ENCODE measurements at regions not wholly inside any gene's neighbourhood (a gene's known extent, or its start where the extent isn't known, plus 50 kb on each side); places are given as distances from the start of the nearest gene placed in this dataset.

- CTCF ChIA-PET: interaction anchor here (0.7 kb wide), 1 partner anchor 13 kb away, joined by 3 read pairs; no protein-coding TSS in a partner anchor
- ATAC-seq (ENCODE audit: low read depth) (no peak), DNase-seq (no peak)
- TF ChIP-seq CTCF (IDR thresholded peaks at IDR 0.05): no peak
- Mint-ChIP-seq H3K4me3 (no peak overlapping the region), H3K9me3 (no peaks in the 10 kb centered on the region), H3K27ac (no peak overlapping the region), H3K27me3 (no peaks in the 10 kb centered on the region), H3K4me1 (no peaks in the 10 kb centered on the region), H3K36me3 (ENCODE audit: low read depth) (no peaks in the 10 kb centered on the region)
- intact Hi-C loops (cut with micrococcal nuclease): no loop called here
- POLR2A ChIA-PET: no interaction called here
Measured at GRCh38 chr7:109190766-109191398, 621.2 kb downstream of the DNAJB9 start.

GRCh38 chr7:109206196-109206595, 636.5 kb downstream of the DNAJB9 start:
- H3K36me3 Mint-ChIP-seq (ENCODE audit: low read depth): no peaks in the 10 kb centered on the region
- intact Hi-C loops (cut with micrococcal nuclease): no loop called here
- H3K27ac Mint-ChIP-seq: no peak overlapping the region
- ATAC-seq (ENCODE audit: low read depth): no peak
- TF ChIP-seq CTCF (IDR thresholded peaks at IDR 0.05): no peak
- H3K4me3 Mint-ChIP-seq: no peak overlapping the region
- CTCF ChIA-PET: no interaction called here
- no peaks in the 10 kb centered on the region for H3K27me3 Mint-ChIP-seq
- H3K9me3 Mint-ChIP-seq: peaks cover 17% of the 10 kb centered on the region
- H3K4me1 Mint-ChIP-seq: no peaks in the 10 kb centered on the region
- DNase-seq: no peak
- POLR2A ChIA-PET: no interaction called here

- Mint-ChIP-seq H3K9me3 (no peaks in the 10 kb centered on the region), H3K4me3 (no peak overlapping the region), H3K4me1 (no peaks in the 10 kb centered on the region), H3K36me3 (ENCODE audit: low read depth) (no peaks in the 10 kb centered on the region), H3K27me3 (no peaks in the 10 kb centered on the region), H3K27ac (no peak overlapping the region)
- ATAC-seq (ENCODE audit: low read depth) (no peak), DNase-seq (no peak)
- POLR2A ChIA-PET: no interaction called here
- TF ChIP-seq CTCF (IDR thresholded peaks at IDR 0.05): no peak
- CTCF ChIA-PET: no interaction called here
- intact Hi-C loops (cut with micrococcal nuclease): no loop called here
Measured at GRCh38 chr7:109213081-109213480, 643.4 kb downstream of the DNAJB9 start.

- ATAC-seq (ENCODE audit: low read depth) (no peak), DNase-seq (no peak)
- Mint-ChIP-seq H3K27me3 (no peaks in the 10 kb centered on the region), H3K27ac (no peak overlapping the region), H3K4me1 (no peaks in the 10 kb centered on the region), H3K9me3 (no peaks in the 10 kb centered on the region), H3K36me3 (ENCODE audit: low read depth) (no peaks in the 10 kb centered on the region), H3K4me3 (no peak overlapping the region)
- CTCF ChIA-PET: no interaction called here
- no peak for TF ChIP-seq CTCF (IDR thresholded peaks at IDR 0.05)
- POLR2A ChIA-PET: no interaction called here
- intact Hi-C loops (cut with micrococcal nuclease): no loop called here
Measured at GRCh38 chr7:109215341-109215740, 645.7 kb downstream of the DNAJB9 start.

- no peak overlapping the region for H3K27ac Mint-ChIP-seq
- ChIA-PET CTCF (no interaction called here), POLR2A (no interaction called here)
- no peak for TF ChIP-seq CTCF (IDR thresholded peaks at IDR 0.05)
- no peaks in the 10 kb centered on the region for H3K4me1 Mint-ChIP-seq
- ATAC-seq (ENCODE audit: low read depth) (no peak), DNase-seq (no peak)
- no peaks in the 10 kb centered on the region for H3K36me3 Mint-ChIP-seq (ENCODE audit: low read depth)
- no peaks in the 10 kb centered on the region for H3K9me3 Mint-ChIP-seq
- intact Hi-C loops (cut with micrococcal nuclease): no loop called here
- H3K27me3 Mint-ChIP-seq: no peaks in the 10 kb centered on the region
- no peak overlapping the region for H3K4me3 Mint-ChIP-seq
Measured at GRCh38 chr7:109224100-109224499, 654.4 kb downstream of the DNAJB9 start.
